Medulla oblongata (tissue), 1 donor: ENCODE measurements at regions not wholly inside any gene's neighbourhood (a gene's known extent, or its start where the extent isn't known, plus 50 kb on each side); places are given as distances from the start of the nearest gene placed in this dataset.
A peak's percentile ranks its signal among the peaks of the same experiment; 100 is the strongest.

Experiments
- DNase-seq: peaks from one replicate; pipeline ENCODE4 v3.0.0-alpha.2; 2015; ENCODE audit errors: extremely low spot score

DNA sequence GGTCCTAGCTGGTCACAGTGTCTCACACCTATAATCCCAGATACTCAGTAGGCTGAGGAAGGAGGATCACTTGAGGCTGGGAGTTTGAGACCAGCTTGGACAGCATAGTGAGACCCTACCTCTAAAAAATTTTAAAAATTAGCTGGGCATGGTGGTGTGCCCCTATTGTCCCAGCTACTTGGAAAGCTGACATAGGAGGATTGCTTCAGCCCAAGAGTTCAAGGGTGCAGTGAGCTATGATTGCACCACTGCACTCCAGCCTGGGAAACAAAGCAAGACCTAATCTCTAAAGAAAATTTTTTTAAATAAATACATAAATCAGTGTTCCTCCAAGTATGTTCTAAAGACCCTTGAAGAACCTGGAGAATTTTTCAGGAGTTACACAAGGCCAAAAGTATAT lies 50.6 kb upstream of the GNAO1 start:
- no peak for DNase-seq

DNA sequence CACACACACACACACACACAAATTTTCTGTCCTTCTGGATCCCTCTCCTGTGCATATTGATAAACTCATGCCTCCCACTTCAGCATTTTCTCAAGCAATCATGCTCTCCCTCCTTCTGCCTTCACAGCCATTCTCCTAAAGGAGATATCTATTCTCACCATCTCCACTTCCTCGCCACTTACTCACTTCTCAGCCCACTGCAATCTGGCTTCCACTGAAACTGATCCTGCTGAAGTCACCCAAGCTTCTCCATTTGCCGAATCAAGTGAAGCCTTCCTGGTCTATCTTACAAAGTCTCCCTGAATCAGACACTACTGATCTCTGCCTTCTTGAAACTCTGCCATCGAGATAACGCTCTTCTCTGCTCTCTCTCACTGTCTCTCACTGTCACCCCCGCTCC lies 54.0 kb upstream of the GNAO1 start:
- DNase-seq: no peak

DNA sequence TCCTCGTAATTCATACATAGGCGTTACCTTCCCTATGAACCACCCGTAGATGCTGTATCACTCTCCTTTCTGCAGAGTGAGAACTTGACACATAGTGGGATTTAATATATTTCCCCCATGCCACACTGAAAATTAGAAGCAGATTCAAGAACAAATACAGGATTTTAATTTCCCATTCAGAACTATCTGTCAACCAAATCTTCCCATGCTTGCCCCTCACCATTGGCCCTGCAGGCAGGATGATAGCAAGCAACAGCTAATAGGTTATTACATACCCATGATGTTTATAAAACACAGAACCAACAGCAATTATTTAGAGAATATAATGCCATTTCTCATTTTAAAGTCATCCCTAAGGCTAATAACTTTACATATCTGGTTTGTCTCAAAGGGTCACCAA lies 55.0 kb upstream of the GNAO1 start:
- no peak for DNase-seq

DNA sequence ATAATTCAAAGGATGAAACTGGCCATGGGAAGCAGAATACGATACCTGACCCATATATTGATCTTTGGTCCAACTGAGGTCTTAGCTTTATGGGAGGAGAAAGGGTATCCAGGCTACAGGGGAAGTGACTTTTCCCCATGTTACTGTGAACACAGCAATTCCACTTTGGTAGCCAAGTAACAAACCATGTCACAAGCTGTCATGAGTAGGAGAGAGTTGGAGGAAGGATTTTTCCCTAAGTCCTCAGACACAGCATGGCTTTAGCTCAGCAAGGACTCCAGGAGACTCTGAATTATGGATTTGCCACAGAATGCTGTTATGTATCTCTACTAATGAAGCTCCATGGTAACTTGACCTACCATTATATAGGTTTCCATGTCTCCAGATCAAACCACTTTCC lies 56.5 kb upstream of the GNAO1 start:
- DNase-seq: no peak

DNA sequence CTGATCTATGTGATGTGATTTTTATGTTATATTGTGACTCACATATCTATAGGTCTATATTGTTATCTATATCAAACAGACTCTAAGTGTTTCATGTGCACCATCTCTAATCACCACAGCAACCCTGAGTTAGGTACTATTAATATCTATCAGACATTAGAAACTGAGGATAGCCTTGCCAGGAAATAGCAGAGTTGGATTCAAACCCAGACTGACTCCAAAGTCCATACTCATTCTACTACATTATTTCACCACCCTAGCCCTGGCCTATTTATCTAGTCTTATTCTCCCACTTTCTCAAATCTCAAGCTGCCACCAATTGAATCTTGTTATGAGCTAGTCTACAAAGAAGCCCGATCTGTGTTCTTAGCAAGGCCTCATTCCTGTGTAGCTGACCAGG lies 65.4 kb upstream of the GNAO1 start:
- DNase-seq: no peak

DNA sequence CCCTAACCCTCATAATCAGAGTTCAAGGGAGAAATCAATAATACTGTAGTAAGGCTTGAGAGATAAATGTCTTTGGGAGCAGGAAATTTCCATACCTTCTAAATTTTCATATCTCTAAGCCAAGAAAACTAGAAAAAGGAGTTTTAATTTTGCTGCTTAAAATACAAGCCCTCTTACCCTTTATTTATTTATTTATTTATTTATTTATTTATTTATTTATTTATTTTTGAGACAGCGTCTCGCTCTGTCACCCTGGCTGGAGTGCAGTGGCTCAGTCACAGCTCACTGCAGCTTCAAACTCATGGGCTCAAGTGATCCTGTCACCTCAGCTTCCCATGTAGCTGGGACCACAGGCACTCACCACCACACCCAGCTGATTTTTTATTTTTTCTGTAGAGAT lies 69.0 kb upstream of the GNAO1 start:
- no peak for DNase-seq

DNA sequence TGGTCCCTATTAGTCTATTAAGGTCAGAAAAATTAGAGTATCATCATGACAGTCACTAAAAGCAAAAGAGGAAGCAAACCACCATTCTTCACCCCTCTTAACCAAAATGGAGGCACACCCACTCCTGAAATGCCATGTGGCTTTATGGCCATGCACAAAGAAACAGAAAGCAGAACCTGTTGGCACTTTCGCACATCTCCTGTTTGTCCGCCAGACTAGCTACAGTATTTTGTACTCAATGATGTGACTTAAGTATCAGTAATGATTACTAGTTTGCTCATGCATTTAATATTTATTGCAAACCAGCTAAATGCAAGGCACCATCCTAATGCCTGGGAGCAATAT lies 70.2 kb upstream of the GNAO1 start:
- DNase-seq: no peak

DNA sequence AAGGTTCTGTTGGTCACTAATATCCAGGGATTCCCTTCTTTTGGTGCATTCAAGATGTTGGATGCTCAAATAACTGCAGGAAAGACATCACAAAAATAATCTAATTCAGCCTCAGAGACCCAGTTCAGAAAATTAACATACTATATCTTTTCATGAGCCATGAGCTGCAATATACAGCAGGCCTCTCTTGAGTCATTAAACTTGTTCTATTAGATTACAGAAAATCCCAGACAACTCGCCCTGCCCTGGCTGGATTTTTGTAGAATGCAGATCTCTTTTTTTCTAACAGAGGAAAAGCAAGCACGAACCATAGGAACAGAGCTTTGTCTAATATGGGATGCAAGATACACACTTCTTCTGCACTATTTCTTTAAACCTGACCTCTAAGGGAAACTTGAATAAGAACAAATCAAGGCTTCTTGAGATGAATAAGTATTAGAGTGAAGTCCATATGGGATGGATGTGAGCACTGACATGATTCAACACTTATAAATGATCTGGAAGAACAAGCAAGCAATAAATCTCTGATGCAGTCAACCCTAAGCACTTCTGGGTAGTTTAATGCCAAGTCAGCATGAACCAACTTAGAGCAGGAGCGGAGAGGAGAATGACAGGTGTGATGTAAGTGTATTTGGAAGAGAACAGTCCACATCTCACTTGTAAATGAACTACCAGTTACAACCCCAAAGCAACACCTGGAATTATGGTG lies 70.7 kb upstream of the GNAO1 start:
- DNase-seq: no peak

DNA sequence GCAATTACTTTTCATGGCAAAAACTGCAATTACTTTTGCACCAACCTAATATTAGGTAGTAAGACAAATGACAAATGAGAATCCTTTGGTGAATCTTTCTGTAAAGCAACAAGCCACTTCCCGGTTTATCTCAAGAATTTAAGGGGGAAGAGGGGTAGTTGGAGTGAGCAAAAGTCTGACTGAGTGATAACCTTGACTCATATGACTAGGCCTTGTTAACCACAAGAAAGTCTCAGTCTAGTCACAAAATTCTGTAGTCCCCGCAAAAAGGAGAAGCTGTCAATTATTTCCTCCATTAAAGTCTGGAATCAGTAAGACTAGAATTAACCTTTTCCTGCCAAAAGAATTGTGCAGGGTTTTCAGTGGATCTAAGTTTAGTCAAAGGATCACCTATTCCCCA lies 72.2 kb upstream of the GNAO1 start:
- DNase-seq: peak; percentile 35

DNA sequence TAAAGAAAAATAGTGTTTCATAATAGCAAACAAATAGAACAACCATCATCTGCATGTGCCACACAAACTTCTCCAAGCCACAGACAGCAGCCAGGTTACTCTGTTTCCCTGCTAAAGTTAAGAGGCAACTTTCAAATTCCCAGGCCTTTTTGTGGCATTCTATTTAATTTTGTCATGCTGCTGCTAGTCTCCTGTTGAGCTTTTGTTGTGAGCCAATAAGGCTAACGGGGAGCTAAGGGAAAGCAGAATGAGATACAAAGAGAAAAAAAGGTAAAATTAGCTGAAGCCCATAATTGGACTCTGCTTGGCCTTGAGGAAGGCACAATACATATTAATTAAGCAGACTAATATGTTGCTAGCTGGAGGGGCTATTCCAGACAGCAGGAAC lies 74.7 kb upstream of the GNAO1 start:
- DNase-seq: peak; percentile 19

DNA sequence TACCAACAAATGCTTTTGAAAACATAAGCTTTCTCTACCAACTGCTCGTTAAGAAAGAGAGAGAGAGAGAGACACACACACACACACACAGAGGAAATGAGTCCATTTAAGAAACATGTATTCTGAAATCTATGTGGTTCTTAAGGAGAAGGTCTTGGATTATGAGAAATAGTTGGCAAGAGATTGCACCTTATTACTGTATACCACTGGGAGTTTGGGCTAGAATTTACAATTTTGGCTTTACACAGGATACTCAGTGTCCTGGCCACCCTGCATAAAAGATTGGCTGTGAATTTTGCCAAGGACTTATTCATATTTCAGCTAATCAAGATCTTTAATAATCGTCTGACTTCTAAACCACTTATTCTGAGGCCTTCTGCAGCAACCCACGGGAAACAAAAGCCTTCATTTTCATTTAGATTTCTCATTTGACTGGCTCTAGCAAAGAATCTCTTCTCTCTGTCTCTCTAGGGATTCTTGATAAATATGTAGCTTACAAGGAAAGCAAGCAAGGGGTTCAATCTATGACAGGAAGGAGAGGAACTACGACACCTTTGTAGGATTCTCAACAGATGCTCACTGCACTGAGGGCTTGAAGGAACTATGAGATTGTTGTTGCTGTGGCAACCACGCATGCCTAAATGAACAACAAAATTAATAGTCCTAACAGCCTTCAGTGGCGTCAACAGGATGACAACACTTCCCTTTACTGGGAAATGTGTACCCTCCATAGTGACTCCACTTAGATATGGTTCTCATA lies 75.3 kb upstream of the GNAO1 start:
- DNase-seq: peak; percentile 25

DNA sequence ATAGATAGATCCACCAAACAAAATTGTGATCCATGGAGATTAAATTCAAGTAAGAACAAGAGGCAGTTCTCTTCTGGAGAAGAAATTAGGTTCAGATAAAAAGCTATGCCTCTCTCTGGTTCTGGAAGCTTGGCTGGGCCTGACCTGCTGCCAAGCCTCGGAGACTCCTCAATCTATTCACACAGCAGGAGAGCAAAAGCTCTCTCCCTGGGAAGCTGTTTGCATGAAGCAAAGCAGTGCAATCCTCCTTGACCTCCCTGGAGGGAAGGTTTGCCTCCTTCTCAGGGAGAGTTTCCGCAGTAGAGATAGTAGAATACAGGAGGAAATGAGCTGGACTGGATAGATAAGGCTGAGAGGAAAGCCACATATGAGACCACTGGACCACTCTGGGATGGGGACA lies 78.1 kb upstream of the GNAO1 start:
- no peak for DNase-seq

DNA sequence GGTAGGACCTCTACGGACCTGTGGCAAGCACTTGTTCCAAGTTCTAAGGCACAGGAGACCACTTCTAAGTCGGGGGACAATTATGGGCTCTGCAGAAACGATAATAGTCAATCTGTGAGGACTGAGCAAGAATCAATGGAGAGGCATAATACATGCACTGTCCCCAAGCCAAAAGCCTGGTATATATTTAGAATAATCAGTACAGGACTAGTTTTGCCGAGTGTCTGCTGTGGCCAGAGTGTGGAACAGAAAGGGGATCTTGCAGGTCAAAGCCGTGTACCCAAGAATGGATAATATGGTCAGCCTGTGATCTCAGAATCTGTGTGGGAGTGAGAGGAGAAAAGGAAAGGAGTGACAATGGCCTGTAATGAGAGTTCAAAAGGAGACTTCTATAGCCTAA lies 80.2 kb upstream of the GNAO1 start:
- no peak for DNase-seq

DNA sequence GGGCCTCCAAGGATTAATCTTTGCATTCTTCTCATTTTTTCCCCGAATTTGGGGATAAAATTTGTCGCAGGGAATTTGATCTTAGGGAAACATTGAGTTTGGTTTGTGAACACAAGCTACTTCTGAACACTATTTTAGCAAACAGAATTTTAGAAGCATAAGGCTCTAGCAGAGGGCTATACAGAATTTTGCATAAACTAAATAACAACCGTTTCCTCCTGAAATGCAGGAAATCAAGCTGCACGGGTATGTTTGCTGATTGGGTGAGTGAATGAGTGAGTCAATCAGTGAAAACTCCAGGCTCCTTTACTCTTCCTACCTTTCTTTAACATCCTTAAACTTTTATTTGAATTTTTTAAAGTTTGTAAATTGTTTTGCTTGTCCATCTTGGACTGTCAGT lies 81.3 kb upstream of the GNAO1 start:
- DNase-seq: no peak

DNA sequence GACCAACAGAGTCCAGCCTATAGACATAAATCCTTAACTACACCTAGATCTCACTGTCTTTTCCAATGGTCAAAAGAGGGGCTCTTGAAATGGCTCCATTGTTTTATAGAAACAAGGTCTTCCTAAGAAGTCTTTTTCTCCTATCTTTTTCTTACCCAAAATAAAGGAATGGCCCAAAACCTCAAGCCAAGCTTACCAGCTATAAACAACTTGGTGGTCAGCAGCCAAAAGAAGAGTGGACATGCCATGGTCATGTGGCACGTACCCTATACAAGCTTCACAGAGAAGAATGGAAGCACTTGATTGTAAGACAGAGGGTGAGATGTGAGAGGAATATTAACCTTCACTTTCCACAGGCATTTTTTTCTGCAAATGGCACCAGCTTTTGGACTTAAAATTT lies 82.1 kb upstream of the GNAO1 start:
- peak; percentile 40 for DNase-seq

DNA sequence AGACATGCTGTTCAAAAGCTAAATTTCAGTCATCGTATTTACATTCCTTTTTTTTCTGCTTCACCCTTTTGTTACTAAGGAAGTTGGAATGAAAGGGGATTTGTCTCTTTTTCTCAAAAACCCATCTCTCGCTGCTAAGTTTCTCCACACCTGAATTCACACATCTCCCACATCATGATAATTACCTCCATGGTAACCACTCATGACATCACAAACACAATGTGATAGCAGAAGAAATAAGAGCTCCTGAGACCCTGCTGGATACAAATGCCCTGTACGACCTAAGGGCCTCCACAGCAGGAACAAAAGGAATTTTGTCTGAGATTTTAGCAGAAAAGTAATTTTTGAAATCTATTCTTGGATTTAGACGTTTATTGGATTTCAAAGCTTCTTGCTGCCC lies 82.6 kb upstream of the GNAO1 start:
- peak; percentile 11 for DNase-seq

DNA sequence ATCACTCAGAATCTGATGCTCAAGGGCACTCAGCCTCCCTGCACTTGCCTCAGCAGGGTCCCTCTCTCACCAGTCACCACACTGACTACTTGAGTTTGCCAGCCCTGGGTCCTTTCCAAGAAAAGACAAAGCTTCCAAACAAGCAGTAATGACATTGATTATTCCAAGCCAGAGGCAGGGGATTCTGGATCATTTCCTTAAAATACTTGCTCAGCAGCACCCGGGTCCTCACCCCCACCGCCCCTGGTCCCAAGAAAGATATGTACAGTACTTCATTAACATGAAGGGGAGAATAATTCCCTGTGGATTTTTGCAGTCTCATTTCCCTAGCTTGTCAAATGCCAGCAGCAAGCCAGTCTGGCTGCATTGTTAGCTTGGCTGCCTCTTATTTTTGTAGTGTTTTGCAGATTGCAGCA lies 83.2 kb upstream of the GNAO1 start:
- peak; percentile 92 for DNase-seq

DNA sequence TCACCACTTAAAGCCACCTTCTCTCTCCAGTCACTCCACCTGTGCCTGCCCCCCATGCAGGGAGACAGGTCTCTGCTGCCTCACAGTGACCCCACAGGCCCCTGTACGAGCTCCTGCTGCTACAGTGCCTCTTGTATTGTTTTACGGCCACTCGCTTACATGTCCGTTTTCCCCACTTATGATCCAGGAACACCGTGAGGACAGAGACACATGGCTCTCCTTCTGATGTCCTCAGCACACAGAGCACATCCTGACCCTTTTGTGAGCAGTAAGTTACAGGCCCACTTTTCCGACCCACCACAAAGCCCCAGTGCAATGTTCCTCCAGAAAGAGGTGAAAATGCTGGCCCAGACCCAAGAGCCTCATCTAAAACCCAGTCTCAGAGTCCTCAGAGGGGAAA lies 84.8 kb upstream of the GNAO1 start:
- no peak for DNase-seq

DNA sequence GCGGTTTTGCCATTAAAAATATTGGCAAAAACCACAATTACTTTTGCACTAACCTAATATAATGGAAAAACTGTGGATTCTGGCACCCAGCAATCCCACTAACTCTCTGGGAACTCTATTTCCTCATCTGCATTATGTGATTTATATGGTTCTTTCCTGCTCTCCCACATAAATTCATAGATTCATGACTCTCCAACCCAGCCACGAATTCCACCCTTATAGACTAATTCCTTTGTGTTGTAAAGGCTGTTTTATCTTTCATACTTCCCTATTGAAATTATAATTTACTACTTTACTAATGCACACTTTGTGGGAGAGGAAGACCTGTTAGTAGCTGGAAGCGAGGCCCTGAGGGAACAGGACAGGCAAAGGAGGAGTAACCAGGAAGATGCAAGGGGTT lies 88.4 kb upstream of the GNAO1 start:
- no peak for DNase-seq

DNA sequence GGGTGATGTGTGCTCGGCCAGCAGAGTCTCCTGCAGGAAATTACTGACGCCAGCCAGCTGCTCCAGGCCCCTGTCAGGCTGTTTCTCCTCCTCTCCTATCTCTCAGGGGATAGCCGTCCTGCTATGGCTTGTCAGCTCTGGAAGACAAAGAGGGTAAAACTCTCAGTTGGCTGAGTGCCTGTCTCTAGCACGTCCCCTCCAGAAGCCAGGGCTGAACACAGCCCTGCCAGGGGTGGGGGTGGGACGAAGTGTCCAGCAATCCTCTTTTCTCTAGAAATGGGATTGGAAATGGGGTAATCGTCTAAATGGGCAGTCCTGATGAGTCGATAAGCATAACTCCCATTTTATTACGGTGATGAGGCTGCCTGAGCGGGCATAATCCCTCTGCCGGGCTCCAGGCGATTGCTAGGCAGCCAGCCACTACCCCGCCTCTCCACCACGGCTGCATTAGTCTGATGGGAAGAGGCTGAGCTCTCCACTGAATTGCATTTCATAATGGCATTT lies 89.1 kb upstream of the GNAO1 start:
- peak; percentile 50 for DNase-seq

DNA sequence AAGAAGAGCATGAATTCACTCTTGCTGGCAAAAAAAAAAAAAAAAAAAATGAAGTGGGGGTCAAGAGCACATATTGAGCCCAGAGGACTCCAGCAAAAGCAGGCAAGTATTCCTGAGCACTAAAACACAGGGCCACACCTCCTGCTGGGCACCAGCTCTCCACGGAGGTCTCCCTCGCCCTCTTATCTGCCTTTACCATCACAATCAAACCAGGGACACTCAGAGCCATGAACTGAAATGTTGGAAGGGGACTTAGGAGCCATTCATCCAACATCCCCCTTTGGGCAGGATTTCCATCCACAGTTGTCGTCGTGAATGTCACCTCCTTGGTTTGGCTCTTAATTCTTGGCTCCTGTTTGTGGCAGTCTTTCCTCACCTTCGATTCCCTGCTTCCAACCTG lies 89.8 kb upstream of the GNAO1 start:
- DNase-seq: no peak

DNA sequence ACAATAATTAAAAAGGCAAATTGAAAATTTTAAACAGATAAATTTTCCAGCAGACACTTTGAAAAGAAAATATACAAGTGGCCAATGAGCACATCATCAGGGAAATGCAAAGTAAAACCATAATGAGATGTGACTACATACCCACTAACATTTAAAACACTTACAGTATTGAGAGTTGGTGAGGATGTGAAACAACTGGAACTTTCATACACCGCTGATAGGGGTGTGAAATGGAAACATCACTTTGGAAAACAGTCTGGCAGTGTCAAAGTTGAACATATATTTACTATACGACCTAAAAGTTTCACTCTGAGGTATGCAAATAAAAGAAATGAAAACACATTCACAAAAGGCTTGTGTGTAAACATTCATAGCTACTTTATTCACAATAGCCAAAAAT lies 94.0 kb upstream of the GNAO1 start:
- DNase-seq: no peak

DNA sequence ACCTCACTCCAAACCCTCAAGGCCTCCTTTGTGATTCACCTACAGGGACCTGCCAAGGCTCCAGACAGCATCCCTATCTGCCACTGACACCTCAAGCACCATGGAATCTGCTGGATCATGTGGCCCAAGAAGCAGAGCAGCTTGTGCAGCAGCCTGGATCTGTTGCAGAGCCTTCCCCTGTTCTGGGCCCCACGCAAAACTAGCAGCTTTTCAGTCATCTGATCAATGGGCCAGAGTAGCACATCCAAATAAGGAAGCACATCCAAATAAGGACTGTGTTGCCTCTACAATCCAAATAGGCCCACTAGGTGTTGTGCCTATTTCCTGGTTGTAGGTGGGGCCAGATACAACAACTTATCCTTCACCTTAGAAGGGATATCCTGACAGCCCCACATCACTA lies 97.1 kb upstream of the GNAO1 start:
- DNase-seq: no peak

DNA sequence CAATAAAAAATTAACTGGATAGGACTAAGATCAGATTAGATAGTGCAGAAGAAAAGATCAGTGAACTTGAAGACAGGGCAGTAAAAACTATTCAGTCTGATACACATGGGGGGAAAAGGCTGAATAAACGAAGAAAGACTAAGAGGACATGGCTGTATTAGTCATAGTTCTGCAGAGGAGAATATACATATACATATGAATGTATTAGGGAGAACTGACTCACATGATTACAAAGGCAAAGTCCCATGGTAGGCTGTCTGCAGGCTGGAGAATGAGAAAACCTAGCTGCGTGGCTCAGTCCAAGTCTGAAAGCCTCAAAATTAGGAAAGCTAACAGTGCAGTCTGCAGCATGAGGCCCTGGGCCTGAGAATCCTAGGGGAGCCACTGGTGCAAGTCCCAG lies 98.2 kb upstream of the GNAO1 start:
- DNase-seq: no peak
